ENCODE measurements at regions not wholly inside any gene's neighbourhood (a gene's known extent, or its start where the extent isn't known, plus 50 kb on each side); places are given as distances from the start of the nearest gene placed in this dataset.
"Not testable (repeated sequence)": the region's sequence is repeated elsewhere in the genome, so short reads cannot be mapped to it uniquely, and the experiment has no call there.

DNA sequence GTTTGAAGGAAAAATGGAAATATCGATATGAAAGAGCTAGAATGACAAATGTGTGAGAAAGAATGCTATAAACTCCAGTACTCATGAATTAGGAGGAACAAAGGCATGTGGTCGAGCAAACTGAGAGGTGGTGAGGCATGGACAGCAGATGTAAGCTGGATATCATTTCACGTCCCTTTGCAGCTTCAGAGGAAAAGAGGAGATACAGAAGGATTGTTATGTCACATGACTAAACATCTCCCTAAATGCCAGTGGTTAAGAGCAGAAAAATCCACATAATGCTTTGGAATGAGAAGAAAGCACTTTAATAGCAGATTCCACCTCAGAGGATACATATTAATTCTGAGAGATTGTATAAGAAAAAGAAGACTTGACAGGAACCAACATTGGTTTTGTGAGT lies 248.7 kb downstream of the ZIC4 start:
- no peak for FAIRE-seq
- no peak for DNase-seq (ENCODE audit: insufficient read length, low spot score)
- no peak for TF ChIP-seq POLR2A (IDR thresholded peaks at IDR 0.05; ENCODE audit: low read depth, low read length)

DNA sequence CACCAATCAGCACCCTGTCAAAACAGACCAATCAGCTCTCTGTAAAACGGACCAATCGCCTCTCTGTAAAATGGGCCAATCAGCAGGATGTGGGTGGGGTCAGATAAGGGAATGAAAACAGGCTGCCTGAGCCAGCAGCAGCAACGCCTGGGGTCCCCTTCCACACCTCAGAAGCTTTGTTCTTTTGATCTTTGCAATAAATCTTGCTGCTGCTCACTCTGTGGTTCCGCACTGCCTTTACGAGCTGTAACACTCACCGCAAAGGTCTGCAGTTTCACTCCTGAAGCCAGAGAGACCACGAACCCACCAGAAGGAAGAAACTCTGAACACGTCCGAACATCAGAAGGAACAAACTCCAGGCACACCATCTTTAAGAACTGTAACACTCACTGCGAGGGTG lies 251.4 kb downstream of the ZIC4 start:
- FAIRE-seq = not testable (repeated sequence)

DNA sequence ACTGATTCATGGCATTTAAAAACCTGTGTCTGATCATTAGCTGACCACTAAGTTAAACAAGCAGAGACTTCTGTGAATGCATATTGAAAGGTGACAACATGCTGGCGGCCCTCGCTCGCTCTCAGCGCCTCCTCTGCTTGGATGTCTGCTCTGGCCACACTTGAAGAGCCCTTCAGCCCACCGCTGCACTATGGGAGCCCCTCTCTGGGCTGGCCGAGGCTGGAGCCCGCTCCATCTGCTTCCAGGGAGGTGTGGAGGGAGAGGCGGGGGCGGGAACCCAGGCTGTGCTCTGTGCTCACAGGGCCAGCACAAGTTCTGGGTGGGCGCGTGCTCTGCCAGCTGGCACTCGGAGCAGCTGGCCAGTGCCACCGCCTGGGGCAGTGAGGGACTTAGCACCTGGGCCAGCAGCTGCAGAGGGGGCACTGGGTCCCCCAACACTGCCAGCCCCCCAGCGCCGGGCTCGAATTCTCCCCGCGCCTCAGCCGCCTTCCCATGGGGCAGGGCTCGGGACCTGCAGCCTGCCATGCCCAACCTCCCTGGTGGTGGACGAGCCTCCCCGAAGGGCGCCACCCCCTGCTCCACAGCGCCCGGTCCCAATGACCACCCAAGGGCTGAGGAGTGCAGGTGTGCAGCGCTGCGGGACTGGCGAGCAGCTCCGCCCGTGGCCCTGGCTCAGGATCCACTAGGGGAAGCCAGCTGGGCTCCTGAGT lies 252.4 kb downstream of the ZIC4 start:
- FAIRE-seq = no peak
- no peak for DNase-seq (ENCODE audit: insufficient read length, low spot score)
- TF ChIP-seq POLR2A (IDR thresholded peaks at IDR 0.05; ENCODE audit: low read depth, low read length) = no peak

More for the DNA sequence above, 251.4 kb downstream of the ZIC4 start:
- DNase-seq (ENCODE audit: insufficient read length, low spot score) = not testable (repeated sequence)

DNA sequence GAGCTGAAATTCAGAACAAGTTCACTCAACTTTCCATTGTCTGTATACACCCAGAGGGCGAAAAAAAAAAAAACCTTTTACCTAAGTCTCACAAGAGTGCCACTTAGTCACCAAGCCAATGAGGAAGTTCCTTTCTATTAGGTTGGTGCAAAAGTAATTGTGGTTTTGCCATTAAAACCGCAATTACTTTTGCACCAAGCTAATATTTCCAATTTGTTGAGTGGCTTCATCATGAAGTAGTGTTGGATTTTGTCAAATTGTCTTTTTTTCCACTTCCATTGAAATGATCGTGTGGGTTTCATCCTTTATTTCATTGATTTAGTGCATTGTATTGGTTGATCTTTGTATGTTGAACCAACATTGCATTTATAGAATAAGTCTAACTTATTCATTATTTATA lies 253.9 kb downstream of the ZIC4 start:
- TF ChIP-seq POLR2A (IDR thresholded peaks at IDR 0.05; ENCODE audit: low read depth, low read length) = no peak
- DNase-seq (ENCODE audit: insufficient read length, low spot score) (no peak), FAIRE-seq (no peak)

DNA sequence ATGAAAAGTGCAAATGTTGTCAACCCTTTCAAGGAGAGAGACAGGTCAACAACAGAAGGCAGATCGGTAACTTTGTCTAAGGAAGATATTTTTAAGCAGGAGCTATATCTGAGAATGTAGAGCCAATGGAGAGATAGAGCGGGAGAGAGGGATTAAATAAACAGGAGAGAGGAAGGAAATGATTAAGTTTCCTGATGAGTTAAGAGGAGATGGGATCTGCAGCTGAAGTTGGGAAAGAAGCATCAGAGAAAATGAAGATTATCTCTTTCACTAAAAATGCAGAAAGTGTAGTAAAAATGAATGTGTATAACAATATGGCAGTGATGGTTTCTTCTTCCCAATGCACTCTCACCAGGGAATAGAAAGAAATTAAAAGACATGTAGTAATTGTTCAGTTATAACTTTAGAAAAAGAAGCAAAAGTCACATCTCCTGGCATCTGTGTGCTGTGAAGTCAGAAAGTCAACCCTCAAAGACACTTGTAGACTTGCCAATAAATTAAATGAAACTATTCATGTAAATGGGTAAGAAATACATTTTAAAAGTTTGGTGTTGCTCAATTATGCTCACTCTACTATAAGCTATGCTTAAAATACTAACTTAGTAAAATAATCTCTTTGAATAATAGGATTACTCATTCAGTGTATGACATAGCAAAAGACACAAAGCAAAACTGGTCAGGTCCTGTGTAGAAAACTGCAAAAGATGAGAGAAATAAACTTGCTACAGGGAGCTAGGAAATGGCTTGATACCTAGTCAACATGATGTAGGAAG lies 264.6 kb downstream of the ZIC4 start:
- no peak for TF ChIP-seq POLR2A (IDR thresholded peaks at IDR 0.05; ENCODE audit: low read depth, low read length)
- FAIRE-seq (no peak), DNase-seq (ENCODE audit: insufficient read length, low spot score) (no peak)

DNA sequence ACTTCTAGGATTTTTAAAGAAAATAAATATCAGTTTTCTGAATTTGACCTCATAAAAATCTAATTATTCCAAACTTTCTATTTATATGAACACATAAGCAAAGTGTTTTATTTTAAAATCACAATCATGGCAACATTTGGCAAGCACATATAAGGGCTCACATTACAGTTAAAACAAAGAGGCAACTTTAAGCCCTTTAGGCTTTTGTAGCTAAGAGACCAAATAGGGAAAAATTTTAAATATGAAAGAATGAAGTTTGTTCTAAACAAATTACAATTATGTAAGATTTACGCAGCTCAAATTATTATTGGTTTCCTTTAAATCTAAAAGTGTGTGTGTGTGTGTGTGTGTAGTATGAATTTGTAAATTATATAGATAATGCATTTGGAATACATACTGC lies 267.0 kb downstream of the ZIC4 start:
- FAIRE-seq = no peak
- TF ChIP-seq POLR2A (IDR thresholded peaks at IDR 0.05; ENCODE audit: low read depth, low read length) = no peak
- DNase-seq (ENCODE audit: insufficient read length, low spot score) = no peak

DNA sequence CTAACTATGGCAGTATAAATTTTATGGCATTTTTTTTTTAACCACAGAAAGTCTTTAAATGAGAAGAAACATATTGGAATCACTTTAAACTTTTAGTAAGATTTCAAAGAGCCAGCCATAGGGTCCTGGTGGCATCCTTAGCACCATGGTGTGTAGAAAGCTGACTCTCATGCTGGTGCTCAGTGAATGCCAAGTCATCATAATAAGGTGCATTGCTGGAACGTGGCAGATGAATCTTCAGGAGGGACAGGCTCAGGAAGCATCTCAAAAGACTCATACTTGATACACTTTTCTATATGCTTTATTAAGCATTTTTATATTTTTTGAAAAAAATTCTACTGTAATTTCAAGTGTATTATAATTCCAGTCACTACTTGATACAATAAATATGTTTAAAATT lies 274.2 kb downstream of the ZIC4 start:
- FAIRE-seq (no peak), DNase-seq (ENCODE audit: insufficient read length, low spot score) (no peak)
- no peak for TF ChIP-seq POLR2A (IDR thresholded peaks at IDR 0.05; ENCODE audit: low read depth, low read length)

DNA sequence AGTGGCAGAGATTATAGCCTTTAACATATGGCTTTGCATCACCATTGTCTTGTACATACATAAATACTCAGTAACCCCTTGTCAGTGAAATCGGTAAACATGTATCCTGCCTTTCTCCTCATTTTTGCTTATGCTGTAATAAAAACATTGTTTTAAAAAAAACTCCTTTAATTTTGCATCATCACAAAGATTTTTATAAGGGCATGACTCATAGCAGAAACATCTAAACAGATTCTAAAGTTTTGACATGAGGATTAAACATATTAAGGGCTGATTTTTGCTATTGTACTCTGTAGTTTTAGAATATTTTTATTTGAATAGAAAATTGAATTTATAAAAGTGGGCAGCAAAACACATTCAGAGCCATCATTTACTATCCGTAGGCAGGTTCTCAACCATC lies 275.9 kb downstream of the ZIC4 start:
- DNase-seq (ENCODE audit: insufficient read length, low spot score) (no peak), FAIRE-seq (no peak)
- TF ChIP-seq POLR2A (IDR thresholded peaks at IDR 0.05; ENCODE audit: low read depth, low read length) = no peak

DNA sequence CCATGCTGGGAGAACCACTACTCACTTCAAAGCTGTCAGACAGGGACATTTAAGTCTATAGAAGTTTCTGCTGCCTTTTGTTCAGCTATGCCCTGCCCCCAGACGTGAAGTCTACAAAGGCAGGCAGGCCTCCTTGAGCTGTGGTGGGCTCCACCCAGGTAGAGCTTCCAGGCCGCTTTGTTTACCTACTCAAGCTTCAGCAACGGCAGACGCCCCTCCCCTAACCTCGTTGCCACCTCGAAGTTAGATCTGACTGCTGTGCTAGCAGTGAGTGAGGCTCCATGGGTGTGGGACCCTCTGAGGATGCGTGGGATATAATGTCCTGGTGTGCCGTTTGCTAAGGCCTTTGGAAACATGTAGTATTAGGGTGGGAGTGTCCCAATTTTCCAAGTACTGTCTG lies 276.7 kb downstream of the ZIC4 start:
- no peak for DNase-seq (ENCODE audit: insufficient read length, low spot score)
- no peak for TF ChIP-seq POLR2A (IDR thresholded peaks at IDR 0.05; ENCODE audit: low read depth, low read length)
- FAIRE-seq = no peak

DNA sequence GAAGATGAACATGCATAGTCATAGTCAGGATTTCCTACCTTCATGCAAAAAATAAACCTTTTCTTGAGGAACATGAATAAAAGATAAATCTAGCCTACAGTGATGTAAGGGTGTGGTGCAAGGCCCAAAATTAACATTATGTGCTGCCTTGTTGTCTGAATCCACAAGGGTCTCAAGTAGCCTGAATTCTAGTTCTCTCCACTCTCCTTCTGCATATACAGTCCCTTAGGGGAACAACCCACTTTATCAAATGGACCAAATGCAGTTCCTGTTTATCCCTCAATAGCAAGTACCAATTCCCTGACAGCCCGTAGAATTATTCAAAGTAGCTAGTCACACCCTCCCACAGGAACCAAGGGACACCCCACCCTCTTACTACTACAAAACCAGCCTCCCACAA lies 284.0 kb downstream of the ZIC4 start:
- no peak for DNase-seq (ENCODE audit: insufficient read length, low spot score)
- no peak for FAIRE-seq
- no peak for TF ChIP-seq POLR2A (IDR thresholded peaks at IDR 0.05; ENCODE audit: low read depth, low read length)

DNA sequence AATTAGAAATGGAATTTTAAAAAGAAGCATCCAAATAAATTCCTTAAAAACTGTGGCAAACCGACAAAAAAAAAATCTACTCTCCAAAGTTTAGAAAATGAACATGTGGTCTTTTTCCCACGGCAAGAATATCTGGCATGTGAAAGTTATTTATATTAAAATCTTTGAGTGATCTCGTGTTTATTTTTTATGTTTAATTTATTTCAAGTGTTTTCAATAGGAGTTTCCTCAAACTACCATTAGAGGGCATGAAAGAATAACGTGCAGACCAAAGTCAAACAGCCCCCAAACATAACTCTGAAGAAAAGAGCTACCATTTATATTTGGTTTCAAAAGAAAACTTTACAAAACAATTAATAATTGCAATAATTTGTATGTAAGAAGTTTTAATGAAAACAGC lies 286.4 kb downstream of the ZIC4 start:
- DNase-seq (ENCODE audit: insufficient read length, low spot score) = no peak
- no peak for TF ChIP-seq POLR2A (IDR thresholded peaks at IDR 0.05; ENCODE audit: low read depth, low read length)
- no peak for FAIRE-seq

DNA sequence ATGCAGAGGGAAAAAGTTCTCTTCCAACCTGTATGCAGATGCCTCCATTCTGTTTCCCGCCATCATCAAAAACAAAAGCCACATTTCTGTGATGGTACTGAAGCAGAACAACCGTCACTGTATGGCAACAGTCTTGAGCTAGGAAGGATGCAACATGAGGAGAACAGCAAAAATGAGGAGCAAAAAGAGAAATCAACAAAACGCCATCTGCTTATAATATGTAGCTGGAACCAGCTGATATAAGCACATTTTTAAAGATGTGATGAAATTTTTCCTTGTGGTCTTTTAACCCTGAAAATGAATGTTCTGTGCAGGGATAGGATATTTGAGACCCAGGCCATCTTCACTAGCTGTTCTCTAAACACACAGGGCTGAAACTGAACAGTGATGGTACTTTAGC lies 287.0 kb downstream of the ZIC4 start:
- TF ChIP-seq POLR2A (IDR thresholded peaks at IDR 0.05; ENCODE audit: low read depth, low read length) = no peak
- DNase-seq (ENCODE audit: insufficient read length, low spot score) (no peak), FAIRE-seq (no peak)

DNA sequence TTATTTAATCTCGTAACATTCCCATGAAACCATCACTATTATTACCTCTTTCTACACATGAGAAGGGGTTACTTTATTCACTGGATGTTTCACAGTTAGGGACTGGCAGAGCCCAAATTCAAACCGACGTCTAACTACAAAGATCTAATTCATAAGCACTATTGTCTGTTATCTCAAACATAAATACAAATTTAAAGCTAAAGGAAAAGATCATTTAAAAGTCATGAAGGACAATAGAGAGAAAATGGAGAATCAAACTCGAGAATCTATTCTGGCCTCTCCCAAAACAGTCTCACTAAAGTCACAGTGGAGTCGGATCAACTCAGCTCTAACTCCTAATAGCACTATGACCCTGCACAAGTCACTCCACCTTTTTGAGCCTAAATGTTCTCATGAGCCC lies 287.7 kb downstream of the ZIC4 start:
- no peak for TF ChIP-seq POLR2A (IDR thresholded peaks at IDR 0.05; ENCODE audit: low read depth, low read length)
- FAIRE-seq (no peak), DNase-seq (ENCODE audit: insufficient read length, low spot score) (no peak)

DNA sequence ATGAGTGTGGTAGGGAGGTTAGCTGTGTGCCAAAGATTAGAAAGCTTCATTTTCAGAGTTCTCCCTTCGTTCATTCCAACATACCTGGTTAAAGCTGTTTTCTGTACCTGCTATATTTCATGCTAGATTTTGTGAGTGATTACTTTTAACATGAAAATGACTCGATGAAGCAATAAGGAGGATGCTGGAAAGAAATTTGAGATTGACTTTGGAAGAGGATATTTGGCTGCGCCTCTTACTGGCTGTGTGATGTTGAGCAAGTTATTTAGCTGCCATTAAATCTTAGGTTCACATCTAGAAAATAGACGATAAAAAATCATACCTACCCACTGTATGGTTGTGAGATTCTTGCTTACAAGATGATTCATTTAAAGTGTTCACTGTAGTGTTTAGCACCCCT lies 288.7 kb downstream of the ZIC4 start:
- no peak for DNase-seq (ENCODE audit: insufficient read length, low spot score)
- FAIRE-seq = no peak
- no peak for TF ChIP-seq POLR2A (IDR thresholded peaks at IDR 0.05; ENCODE audit: low read depth, low read length)

Data from H54 (cell line).